ENCODE measurements at regions not wholly inside any gene's neighbourhood (a gene's known extent, or its start where the extent isn't known, plus 50 kb on each side); places are given as distances from the start of the nearest gene placed in this dataset.
"Not testable (repeated sequence)": the region's sequence is repeated elsewhere in the genome, so short reads cannot be mapped to it uniquely, and the experiment has no call there.

- no peak for DNase-seq (ENCODE audit: low spot score)
These were observed 171.3 kb upstream of the NT5E start for GRCh38 chr6:85278466-85279035.

DNA sequence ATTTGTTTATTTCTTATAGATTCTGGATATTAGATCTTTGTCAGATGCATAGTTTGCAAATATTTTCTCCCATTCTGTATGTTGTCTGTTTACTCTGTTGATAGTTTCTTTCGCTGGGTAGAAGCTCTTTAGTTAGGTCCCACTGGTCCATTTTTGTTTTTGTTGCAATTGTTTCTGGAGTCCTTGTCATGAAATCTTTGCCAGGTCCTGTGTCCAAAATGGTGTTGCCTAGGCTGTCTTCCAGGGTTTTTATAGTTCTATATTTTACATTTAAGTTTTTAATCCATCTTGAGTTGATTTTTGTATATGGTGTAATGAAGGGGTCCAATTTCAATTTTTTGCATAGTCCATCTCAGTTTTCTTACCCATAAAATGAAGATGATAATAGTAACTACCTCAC lies 173.9 kb upstream of the NT5E start:
- DNase-seq (ENCODE audit: low spot score) = not testable (repeated sequence)

- DNase-seq (ENCODE audit: low spot score) = no peak
These were observed 174.4 kb upstream of the NT5E start for GRCh38 chr6:85275338-85275985.

DNA sequence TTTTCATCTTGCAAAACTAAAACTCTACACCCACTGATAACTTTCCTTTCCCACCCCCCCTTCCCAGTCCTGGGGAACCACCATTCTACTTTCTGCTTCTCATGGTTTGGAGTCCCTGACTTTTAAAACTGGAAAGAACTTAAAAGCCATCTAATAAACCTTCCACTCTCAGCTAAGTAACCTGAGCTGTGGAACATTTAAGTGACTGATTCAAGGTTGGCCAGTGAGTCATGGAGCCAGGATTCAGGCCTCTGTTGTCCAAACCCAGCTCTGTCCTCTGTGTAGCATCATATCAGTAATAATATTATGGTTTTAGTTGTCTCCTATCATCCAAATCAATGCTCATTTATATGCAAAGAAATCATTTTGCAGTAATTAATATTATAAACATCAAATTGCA lies 176.0 kb upstream of the NT5E start:
- DNase-seq (ENCODE audit: low spot score) = no peak

GRCh38 chr6:85273046-85273445 lies 176.8 kb upstream of the NT5E start:
- no peak for DNase-seq (ENCODE audit: low spot score)

DNA sequence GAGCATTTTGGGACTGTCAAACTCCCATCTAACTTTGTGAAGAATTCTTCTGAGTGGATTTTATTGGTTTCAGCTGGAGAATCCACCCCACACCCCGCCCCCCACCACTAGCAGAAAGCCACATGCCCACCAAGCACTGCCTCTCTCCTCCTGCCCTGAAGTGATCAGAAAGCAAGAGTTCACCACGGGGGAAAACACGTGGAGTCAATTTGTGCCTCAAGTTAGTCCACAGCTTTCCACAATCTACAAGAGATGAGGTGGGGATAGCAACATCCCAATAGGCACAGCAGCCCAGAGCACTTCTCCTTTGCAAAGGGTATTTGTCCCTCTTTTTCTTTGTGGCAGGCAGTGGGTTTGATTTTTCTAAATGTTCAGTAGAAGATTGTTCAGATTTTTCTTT lies 177.3 kb upstream of the NT5E start:
- no peak for DNase-seq (ENCODE audit: low spot score)

DNA sequence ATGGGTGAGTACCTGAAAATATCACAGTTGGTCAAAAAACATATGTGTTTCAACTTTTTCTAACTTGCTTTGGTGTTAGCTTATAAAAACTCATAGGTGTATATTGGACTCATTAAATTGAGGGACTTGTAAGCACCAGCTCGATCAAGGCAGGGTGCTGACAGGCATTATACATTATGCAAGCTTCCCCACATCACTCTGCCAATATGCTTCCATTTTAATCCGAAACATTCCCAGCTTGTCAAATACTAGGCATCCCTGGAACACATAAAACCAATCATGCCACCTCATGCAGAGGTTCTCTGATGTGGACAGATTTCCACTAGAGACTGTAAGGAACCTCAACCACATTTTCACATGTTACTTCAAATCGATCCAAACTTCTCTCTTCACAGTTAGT lies 187.3 kb upstream of the NT5E start:
- DNase-seq (ENCODE audit: low spot score) = no peak

- no peak for DNase-seq (ENCODE audit: low spot score)
These were observed 188.6 kb upstream of the NT5E start for GRCh38 chr6:85261271-85261670.

GRCh38 chr6:85255661-85256060 lies 194.2 kb upstream of the NT5E start:
- no peak for DNase-seq (ENCODE audit: low spot score)

DNA sequence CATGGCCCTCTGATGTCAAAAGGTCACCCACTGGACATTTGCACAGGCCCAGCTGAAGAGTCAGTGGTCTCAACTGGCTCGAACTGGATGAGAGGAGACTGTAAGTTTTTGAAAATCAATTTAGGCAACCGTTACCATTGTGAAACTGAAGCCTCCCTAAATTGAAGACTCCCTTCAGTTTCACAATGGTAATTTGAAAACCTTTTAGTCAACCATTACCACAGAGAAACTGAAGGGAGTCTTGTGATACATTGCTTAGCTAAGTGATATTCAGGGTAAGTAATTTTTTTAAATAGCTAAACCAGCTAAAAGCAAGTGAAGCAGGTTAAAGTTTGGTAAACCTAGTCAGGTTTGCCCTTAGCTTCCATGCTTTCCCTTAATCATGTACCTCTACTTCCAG lies 197.3 kb upstream of the NT5E start:
- DNase-seq (ENCODE audit: low spot score) = no peak

GRCh38 chr6:85252085-85252484 lies 197.8 kb upstream of the NT5E start:
- no peak for DNase-seq (ENCODE audit: low spot score)

DNA sequence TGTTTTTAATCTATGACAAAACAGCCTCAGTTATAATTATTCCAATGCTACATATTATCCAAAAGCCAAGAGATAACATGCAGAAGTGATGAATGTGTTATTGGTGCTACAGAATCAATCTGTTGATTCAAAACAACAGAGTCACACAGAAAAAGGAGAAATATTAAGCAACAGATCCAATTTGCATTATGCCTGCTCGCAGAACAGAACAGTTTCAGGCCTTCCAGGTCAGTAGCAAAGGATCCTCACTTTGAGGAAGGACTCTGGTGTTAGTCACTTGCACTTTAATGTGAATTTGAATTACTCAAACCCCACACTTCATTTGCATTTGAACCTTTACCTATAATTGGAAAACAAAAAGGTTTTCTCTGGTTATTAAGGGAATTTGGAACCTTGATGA lies 198.6 kb upstream of the NT5E start:
- no peak for DNase-seq (ENCODE audit: low spot score)

DNA sequence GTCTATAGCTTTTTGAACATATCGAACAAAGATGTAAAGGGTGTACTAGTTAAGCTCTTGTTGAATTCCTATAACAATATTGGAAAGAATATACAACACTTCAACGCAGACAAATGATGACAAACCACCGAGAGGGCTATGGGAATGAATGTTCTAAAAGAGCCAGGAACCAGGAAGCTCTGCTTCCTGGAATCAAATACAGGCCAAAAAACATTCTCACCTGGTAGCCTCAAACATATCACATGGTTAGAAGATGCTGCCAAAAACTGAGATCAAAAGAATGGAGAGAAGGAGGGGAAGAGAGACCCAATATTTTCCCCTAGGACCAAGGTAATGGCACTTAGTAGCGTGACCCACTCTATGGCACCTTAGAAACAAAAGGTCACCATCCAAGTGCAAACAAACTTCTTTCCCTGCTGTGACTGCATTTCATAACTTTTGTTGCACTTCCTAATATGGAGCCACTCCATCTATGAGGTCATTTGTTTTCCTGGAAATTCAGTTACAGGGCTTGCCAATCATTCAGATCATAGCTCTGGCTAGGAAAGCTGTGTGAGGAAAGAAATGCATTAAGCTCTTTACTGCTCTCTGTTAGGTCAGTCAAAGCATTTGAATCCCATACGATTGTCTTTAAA lies 199.2 kb upstream of the NT5E start:
- DNase-seq (ENCODE audit: low spot score) = no peak

- DNase-seq (ENCODE audit: low spot score) = no peak
These were observed 204.9 kb upstream of the NT5E start for GRCh38 chr6:85245004-85245403.

- DNase-seq (ENCODE audit: low spot score) = no peak
These were observed 208.3 kb upstream of the NT5E start for GRCh38 chr6:85241498-85242052.

GRCh38 chr6:85240787-85241385 lies 209.0 kb upstream of the NT5E start:
- no peak for DNase-seq (ENCODE audit: low spot score)

DNA sequence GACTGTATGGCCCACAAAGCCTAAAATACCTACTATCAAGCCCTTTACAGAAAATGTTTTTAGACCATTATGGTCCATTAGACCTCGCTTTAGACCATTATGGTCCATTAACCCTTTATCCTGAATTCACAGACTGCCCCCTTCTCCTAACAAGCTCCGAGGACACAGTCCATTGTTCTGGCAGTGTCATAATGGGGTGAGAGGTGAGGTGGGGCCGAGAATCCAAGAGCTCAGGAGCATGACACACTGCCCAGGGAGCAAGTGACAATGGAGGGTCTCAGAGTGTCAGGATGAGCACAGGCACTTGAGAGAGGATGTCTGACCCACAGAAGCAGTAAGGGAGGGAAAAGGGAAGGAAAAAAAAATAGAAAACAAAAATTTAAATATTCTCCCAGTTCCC lies 212.4 kb upstream of the NT5E start:
- DNase-seq (ENCODE audit: low spot score) = no peak

DNA sequence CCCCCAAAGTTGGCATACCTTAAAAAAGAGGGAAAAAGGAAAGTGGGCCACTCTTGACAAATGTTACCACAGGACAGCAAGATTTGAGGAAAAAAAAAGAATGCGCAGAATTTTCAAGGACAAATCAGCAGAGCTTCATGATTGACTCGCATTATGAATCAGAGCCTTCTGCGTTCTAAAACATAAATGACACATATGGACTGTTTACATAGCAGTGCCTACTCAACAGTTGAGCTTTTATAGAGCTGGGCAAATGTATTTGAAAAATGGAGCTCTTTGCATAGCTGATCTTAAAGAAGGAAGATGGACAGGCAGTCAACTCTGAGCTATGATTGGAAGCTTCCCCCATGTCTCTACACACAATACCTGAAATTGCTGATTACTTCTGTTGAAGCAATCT lies 213.2 kb upstream of the NT5E start:
- no peak for DNase-seq (ENCODE audit: low spot score)

DNA sequence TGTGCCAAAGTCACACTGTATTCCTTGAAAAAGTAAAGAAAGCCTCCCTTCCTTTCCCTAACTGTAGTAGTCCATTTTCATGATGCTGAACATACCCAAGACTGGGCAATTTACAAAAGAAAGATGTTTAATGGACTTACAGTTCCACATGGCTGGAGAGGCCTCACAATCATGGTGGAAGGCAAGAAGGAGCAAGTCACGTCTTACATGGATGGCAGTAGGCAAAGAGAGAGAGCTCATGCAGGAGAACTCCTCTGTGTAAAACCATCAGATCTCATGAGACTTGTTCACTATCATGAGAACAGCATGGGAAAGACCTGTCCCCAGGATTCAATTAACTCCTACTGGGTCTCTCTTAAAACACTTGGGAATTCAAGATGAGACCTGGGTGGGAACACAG lies 222.5 kb upstream of the NT5E start:
- not testable (repeated sequence) for DNase-seq (ENCODE audit: low spot score)

DNA sequence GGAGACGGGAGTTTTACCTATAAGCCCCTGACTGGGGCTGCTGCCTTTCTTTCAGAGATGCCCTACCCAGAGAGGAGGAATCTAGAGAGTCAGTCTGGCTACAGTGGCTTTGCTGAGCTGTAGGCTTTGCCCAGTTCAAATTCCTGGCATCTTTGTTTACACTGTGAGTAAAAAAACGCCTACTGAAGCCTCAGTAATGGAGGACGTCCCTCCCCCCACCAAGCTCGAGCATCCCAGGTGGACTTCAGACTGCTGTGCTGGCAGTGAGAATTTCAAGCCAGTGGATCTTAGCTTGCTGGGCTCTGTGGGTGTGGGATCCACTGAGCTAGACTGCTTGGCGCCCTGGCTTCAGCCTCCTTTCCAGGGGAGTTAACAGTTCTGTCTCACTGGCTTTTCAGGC lies 237.1 kb upstream of the NT5E start:
- not testable (repeated sequence) for DNase-seq (ENCODE audit: low spot score)

GRCh38 chr6:85195243-85195642 lies 254.6 kb upstream of the NT5E start:
- DNase-seq (ENCODE audit: low spot score) = no peak

DNA sequence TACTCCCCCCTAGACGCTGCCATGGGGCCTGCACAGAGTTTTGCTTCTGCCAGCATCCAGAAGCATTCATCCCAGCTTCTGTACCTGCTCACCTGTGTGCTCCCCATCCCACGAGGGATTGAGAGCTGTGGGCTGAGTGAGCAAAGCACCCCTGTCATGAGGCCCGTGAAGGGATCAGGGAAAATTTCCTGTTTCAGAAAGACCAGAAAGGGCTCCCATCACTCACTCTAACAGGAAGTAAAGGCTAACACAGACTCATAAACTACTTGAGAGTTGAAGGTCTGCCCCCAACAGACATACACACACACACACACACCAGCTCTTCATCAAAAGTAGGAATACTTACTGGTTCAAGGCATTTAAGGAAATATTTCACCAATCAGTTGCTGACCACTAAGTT lies 256.5 kb upstream of the NT5E start:
- DNase-seq (ENCODE audit: low spot score) = no peak

GRCh38 chr6:85192596-85192995 lies 257.3 kb upstream of the NT5E start:
- no peak for DNase-seq (ENCODE audit: low spot score)
